ENCODE measurements at regions not wholly inside any gene's neighbourhood (a gene's known extent, or its start where the extent isn't known, plus 50 kb on each side); places are given as distances from the start of the nearest gene placed in this dataset.

- TF ChIP-seq POLR2A (IDR thresholded peaks at IDR 0.05) (no peak), CTCF (IDR thresholded peaks at IDR 0.05) (no peak)
Observed at GRCh38 chr6:98054453-98054852, 771.4 kb upstream of the MMS22L start.
